Eye (tissue), 1 donor: ENCODE measurements at regions not wholly inside any gene's neighbourhood (a gene's known extent, or its start where the extent isn't known, plus 50 kb on each side); places are given as distances from the start of the nearest gene placed in this dataset.
"Not testable (repeated sequence)": the region's sequence is repeated elsewhere in the genome, so short reads cannot be mapped to it uniquely, and the experiment has no call there.

ENCODE experiments used
- DNase-seq: peaks from one replicate; pipeline ENCODE4 v3.0.0-alpha.2; 2015

DNA sequence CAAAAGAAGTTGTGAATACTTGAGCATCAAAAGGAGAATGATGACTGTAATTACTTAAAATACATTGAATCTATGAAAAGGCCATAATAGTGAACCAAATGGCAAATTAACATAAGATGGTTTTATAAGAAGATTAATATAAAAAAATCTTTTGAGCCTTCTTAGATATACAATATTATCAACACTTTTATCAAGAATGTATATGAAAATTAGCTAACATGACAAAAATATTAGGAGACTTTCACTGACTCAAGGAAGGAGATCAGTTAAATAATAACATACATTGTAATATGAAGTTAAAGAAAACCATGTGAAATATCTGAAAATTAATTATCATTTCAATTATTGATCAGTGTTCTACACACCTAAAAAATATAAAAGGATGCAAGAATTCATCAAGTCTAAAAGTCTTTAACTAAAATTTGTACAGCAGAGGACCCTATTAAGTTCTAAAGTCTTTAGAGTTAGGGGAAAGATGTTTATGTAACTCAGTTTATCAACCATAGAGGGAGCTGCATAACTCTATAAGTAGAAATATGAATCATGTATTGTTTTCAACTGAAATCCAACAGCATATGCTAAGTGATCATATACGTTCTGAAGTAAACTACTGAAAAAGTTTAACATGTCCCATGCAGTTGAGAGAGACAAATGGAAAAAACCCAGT is 756.1 kb upstream of the MIR17HG start:
- DNase-seq, result no peak

DNA sequence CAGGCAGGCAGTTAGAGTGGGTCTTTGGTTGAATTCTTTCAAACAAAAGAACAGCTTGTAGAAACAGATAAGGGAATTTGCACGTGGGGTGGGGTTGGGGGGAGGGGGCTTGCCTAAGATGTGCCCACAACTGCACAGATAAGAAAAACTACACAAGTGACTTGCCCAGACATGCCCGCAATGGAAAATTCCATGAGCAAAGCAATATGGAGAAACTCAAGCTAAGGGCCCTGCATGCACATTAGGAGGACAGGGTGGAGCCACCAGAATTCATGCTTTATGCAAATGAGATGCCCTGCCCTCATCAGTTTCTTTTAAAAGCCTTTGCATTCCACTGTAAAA is 755.6 kb upstream of the MIR17HG start:
- no peak for DNase-seq

DNA sequence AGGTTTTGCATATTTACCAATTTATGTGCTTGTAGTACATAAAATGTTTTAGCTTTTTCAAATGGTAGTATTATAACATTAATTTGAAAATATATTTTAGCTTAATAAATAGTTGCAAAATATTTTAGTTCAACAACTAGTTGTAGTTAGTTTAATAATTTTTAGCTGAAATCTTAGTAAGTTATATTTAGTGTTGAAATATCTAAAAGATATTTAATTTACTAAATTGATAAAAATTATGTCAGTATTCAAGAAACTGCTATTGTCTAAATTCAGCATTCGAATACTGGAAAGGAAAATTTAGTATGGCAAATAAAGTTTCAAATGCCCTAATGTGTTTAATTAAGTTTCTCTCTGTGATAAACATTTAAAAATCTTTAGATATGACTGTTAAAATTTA is 754.5 kb upstream of the MIR17HG start:
- DNase-seq, result no peak

DNA sequence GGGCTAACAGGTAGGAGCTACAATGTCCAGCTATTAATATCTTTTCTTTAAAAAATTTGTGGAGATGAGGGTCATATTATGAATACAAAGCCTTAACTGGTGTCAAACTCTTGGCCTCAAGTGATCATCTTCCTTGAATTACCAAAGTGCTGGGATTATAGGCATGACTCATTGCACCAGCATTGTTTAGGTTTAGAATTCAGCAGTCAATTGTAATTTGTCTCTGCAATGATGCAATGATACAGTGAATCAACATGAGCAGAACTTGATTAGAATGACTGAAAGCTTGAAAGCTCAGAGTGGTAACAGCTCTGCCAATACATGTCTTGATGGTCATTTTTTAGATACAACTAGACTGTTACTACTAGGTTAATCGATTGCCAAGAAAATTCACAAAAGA is 752.8 kb upstream of the MIR17HG start:
- no peak for DNase-seq

DNA sequence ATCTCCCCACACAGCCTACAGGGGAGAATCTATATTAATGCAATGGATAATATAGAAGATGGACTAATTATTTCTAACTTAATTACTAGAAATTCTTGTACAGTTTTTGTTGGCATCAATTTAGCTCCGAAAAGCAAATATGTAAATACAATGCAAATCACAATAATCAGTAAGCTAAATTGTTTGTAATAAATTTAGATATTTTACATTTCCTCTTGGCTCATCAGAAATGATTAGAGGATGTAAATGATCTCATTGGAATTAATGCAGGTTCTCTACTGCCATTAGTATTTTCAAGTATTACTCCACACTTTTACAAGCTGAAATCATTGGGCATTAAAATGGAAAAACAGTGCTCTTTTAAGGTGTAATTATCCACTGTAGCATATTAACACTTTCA is 741.8 kb upstream of the MIR17HG start:
- DNase-seq, result no peak

DNA sequence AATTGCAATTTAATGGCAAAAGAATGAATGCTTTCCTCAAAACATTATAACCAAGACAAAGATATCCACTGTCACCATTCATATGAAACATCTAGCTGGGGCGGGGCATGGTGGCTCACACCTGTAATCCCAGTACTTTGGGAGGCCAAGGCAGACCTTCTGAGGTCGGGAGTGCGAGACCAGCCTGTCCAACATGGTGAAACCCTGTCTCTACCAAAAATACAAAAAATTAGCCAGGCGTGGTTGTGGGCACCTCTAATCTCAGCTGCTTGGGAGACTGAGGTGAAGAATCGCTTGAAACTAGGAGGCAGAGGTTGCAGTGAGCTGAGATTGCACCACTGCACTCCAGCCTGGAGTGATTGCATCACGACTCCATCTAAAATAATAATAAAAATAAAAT is 740.6 kb upstream of the MIR17HG start:
- not testable (repeated sequence) for DNase-seq

DNA sequence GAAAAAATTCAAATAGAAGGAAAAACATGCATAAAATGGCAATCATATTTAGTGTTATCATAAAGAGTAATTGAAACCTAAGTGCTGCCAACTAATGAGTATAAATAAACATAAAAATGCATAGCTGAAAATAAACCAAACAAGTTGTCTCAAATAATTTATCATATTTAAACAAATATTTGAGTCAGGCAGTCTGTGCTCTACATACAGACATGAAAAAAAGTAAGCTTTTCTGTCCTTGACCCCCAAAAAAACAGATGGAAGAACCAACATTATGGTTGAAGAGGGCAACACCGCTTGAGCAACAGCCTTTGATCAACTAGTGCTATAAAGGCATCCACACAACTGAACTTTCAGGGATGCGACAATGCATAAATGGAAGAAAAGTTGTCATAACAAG is 735.1 kb upstream of the MIR17HG start:
- no peak for DNase-seq

DNA sequence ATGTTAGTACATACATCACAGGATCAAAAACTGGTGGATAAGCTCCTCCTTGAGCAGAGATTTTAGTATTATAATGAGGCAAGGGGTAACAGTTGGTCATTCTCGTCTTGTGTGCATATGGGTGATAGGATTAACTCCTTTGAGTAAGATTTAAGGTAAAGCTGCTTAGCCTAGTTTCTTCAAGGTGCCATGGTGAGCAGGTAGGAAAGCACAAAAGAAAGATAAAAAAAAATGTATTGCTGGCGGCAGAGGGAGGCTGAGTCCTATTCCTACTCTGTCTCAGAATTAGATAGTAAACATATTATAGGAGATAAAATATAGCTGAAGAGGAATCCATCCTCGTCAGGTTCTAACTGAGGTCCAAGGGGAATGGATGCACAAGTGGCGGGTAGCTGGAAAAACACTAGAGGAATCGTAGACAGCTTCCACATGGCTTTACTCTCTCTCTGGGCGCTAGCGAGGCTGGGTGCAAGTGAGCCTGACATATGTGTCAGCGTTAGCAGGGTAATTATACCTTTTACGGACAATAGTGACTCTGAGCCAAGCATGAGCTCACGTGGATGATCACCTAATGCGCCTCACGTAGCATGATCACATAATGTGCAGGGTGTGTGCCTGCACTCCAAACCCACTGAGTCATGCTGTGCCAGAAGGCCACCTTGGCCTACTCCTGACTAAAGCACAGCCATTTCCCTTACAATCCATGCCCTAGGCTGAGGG is 734.3 kb upstream of the MIR17HG start:
- no peak for DNase-seq

DNA sequence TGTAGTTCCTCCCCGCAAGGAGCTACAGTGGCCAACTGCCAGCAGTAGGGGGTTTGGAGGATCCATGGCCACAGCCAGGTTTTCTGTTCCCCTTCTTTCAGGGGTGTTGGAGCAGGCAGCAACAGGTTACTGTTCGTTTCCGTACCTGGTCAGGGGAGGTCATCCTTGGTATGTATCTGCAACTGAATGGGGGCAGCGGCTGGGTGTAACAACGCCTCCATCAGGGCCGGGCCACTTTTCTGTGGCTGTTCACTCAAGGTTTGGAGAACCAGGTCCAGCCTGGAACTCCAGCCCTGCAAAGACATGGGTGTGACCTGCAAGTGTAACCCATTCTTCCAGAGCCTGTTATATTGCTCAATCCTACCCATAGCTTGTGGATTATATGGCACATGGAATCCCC is 732.3 kb upstream of the MIR17HG start:
- DNase-seq, result no peak

DNA sequence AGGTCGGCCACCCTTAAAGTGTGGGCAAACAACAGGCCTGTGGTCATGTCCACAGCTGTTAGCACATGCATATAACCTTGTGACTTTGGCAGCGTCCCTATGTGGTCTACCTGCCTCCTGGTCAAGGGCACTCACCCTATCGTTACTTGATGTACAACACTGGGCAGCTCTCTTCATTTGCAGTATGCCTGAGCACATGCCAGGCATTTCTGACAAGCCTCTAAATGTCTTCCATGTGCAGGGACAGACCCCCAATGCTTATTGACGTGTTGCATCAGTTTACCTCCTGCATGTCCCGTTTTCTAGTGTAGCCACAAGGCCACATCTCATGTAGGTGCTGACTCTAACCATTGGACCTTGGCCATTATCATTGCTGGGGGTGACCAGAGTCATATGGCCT is 731.7 kb upstream of the MIR17HG start:
- no peak for DNase-seq

DNA sequence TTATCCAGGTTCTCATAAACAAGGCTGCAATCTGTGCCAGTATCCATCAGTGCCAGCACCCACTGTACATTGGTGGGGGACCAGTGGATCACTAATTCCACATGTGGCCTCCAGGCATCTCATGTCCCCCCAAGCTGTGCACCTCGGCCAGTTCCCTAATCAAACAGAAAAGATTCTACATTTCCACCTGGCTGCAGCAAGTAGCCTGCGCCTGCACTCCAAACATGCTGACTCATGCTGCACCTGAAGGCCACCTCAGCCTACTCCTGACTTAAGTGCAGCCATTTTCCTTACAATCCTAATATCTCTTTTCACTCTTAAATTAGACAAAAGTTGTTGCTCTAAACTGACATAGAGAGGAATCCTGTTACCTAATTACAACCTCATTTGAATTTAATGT is 729.4 kb upstream of the MIR17HG start:
- no peak for DNase-seq

DNA sequence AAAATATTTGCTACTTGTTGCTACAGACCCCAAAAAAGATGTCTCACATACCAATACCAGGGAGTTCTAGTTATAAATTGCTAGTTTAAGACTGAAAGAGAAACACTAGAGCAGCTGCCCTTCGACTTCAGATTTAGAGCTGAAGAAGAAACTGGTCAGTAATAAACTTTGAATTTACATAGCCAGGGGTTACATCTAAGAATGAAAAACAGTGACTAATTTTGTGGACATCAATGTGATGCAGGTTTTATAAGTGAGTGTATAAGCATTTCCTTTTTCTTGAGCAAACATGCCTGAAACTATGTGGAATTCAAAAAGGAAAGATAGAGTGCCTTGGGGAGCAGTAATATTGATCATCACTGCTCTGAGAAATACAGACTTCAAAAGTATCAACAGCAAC is 724.9 kb upstream of the MIR17HG start:
- no peak for DNase-seq

DNA sequence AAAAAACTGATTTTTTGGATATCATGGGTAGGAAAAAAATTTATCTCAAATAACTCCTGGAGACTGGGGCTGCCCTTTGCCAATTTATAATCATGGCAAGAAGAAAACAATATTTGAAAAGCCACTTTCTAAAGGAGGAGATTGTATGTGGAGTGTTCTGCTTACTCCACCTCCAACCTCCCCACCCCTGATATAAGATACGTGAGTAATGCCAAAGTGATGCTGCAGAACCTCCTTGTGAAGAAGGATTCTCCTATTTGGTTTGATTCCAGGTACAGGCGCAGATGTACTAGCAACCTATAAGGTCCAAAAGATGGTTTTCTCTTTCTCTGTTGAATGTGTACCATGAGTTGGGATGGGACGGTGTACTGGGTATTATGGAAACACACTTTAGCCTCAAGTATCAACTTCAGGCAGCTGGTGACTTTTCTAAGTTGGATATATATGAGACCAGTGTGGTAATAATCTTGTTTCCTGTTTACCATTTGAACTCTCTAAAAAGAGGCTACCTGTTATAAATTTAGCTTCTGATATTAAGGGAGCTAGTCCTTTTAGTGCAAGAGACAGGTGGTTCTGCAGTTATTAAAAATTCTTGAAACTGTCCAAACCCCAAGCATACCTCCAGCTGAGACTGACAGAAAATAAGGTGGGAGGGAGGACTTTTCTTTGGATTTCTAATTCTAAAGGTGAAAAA is 724.0 kb upstream of the MIR17HG start:
- no peak for DNase-seq

DNA sequence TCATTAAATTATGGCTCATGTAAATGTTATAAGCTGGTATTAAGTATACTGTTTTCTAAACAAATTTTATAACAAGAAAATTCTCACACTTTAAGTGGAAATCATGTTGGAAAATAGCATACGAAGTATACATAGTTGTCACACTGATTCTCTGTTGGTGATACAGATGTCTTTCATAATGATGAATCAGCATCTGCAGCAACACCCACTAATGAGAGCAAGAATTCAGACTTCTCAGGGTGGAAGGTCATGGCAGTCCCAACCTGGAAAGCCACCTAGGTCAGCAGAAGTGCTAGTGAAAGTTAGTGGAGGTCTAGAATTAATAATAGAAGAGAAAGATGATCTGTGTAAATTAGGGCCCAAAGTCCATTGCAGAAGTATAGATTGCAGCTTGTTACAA is 719.7 kb upstream of the MIR17HG start:
- no peak for DNase-seq

DNA sequence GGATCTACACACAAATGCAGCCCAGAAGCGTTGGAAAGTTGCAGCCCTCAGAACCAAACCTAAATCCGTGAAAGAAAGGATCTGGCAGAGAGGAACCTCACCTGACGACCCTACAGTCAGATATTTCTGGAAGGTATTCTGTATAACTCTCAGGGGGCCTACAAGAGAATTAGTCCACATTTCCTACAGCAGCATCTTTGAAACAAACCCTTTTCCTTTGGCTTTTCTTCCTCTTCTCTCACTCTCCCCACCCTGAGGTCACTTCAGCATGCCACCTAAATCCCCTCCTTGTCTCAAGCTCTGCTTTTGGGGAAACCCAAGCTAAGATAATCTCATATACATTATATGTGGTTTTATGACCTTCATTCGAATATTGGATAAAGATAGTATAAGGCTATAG is 719.0 kb upstream of the MIR17HG start:
- DNase-seq, result no peak

DNA sequence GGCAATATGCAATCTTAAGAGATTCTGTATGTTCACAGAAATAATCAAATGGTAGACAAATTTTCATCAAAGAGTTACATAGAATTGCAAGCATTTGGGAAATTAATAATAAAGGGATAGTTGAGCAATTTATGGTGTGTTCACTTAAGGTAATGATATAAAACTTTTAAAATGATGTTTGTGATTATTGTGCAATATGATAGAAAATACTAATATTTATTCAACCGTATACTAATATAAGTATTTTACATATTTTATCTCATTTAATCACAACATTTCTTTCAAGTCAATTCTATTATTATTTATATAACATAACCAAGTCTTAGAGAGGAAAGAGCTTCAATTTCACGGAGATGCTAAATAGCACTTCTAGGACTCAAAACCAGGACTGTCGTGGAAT is 716.8 kb upstream of the MIR17HG start:
- DNase-seq, result no peak

DNA sequence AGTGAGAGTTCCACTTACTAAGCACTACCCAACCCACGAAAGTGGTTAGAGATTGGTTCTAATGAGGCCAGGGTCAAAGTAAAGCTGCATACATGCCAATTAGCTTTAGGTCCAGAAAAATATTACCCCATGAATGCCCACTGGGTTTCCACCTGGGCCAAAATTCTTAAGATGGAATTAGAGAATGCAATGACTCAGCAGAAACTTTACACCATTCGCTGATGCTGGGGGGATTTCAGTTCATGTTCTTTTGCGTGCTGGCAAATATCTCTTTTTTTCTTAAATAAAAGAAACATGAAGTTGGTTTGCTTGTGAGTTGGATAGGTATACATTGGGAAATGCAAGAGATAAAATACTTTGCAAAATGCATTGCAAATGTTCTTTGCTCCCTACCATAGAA is 715.3 kb upstream of the MIR17HG start:
- DNase-seq, result no peak

DNA sequence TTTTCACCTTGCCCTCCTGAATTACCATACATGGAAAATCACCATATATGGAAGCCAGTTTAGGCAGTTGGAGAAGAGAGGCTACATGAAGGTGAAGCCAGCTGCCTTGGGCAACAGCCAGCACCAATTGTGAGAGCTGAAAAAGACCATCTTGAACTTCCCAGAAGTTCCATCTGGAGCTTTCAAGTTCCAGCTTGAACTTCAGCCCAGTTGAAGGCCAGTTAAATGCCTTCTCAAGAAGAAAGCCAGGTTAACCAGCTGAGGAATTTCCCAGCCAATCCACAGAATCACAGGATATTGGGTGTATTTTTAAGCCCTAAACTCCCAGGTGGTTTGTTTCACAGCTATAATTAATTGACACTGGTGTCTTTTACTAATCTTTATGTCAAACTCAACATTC is 713.6 kb upstream of the MIR17HG start:
- no peak for DNase-seq

DNA sequence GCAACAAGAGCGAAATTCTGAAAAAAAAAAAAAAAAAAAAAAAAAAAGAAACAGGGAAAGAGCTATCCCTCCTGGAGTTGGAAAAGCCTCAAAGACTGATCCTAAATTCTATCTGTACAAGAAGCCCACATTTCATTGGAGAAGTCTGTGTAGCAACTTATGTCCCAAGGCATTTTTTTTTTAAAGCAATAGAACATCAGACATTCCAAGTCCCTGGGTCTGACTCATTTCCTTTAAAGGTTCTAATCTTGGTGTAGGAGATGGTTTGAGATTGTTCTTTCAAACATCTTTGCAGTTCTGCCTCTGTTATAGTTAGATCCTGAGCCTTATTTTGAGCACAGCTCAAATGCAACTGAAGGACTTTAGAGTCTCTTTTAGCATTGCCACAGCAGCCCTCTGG is 706.5 kb upstream of the MIR17HG start:
- no peak for DNase-seq

DNA sequence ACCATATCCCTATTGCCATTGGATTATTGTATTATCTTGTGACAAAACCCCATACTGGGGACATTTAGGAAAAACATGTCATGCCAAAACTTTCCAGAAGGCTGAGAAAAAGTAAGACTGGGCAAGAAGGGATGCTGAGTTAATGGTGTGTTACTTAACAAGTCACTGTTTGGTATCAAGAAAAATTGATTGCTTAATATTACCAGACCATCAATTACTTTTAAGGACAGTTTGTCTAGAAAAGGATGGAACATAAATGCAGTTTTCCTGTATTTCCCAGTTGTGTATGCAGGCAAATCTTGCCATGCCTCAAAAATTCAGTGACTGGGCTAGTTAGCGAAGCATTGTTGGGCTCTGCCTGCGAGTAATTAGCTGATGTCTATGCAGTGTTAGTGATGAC is 705.6 kb upstream of the MIR17HG start:
- DNase-seq, result no peak

DNA sequence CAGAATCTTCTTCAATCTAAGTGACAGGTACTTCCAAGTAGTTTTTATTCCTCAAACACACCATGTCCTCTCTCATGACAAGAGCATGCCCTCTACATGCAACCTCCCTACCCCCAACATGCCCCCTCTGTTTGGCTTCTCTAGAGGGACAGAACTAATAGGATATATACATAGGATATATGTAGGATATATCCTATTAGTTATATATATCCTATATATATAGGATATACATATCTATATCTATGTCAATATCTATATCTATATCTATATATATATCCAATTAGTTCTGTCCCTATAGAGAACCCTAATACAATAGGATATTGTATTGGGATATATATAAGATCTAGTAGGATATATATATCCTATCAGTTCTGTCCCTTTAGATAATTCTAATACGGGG is 701.9 kb upstream of the MIR17HG start:
- DNase-seq, result no peak

DNA sequence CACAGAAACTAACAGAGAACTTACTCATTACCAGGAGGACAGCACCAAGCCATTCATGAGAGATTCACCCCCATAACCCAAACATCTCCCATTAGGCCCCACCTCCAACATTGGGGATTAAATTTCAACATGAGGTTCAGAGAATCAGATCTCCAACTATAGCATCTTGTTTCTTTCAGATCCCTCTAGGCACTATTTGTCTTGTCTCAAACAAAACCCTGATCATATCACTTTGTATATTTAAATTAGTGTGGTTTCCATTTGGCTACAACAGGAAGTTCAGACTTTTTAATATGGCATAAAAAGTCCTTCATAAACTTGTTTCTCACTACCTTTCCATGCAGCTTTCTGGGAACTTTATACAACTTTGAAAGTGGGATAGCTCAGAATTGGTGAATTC is 699.0 kb upstream of the MIR17HG start:
- DNase-seq, result no peak

DNA sequence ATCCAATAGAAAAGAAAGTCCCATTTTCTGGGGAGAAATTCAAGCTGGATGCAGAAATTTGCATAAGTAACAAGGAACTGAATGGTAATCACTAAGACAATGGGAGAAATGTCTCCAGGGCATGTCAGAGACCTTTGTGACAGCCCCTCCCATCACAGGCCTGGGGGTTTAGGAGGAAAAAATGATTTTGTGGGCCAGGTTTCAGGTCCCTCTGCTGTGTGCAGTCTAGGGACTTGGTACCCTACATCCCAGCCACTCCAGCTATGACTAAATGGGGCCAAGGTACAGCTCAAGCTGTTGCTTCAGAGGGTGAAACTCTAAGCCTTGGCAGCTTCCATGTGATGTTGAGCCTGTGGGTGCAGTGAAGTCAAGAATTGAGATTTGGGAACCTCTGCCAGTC is 695.5 kb upstream of the MIR17HG start:
- no peak for DNase-seq

DNA sequence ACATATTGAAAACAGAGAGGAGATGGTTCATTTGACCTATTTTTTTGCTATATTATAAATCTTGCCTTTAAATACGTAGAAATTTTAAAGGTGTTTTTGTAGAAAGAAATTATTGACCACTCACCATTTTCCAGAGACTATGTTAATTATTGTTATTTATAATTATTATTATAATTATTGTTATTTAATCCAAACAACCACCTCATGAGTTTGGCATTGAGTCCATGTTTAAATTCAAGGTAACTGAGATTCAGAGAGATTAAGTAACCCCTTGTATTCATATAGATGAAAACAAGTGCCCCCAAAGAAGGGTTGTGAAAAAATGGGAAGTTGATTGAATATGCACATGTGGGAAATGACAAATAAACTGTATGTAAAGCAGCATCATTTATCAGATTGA is 692.5 kb upstream of the MIR17HG start:
- no peak for DNase-seq

DNA sequence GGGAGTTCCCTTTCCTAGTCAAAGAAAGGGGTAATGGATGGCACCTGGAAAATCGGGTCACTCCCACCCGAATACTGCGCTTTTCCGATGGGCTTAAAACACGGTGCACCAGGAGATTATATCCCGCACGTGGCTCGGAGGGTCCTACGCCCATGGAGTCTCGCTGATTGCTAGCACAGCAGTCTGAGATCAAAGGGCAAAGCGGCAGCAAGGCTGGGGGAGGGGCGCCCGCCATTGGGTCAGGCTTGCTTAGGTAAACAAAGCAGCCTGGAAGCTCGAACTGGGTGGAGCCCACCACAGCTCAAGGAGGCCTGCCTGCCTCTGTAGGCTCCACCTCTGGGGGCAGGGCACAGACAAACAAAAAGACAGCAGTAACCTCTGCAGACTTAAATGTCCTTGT is 683.3 kb upstream of the MIR17HG start:
- DNase-seq, result not testable (repeated sequence)
